ENCODE measurements at regions not wholly inside any gene's neighbourhood (a gene's known extent, or its start where the extent isn't known, plus 50 kb on each side); places are given as distances from the start of the nearest gene placed in this dataset.
A peak's percentile ranks its signal among the peaks of the same experiment; 100 is the strongest.

DNA sequence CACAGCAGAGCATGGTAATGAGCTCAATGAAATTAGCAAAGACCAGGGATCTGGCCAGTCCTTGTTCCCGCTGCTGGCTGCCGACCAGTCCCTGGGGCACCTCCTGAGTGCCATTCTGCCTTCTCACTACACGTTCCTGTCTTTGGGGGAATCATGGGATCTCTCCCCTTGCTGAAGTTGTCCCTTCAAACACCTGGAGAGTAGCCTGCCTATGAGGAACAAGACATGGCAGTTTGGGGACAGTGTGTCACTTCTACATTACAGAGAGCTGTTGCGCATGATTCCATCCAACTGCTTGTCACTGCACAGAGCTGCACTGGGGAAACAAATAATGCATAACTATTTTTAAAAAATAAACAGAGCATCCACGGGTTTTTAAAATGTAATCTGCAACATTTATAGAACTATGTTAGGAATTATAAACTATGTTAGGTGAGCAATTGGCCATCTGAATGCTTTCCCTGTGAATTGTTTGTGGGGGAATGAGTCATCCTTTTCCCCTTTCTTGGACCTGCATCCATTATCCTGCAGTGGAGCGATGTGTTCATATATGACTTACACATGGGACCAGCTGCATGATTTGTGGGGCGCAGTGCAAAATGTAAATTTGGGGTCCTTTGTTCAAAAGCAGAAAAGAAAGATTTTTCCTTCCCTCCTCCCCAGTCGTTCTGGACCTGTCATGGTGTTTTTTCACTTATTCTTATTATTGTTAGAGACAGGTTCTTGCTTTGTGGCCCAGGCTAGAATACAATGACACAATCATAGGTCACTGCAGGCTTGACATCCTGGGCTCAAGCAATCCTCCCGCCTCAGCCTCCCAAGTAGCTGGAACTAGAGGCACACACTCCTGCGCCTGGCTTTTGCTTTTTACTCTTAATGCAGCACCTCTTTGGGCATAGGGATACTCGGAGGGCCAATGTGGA, 115.0 kb upstream of the TBL1X start:
- Histone ChIP-seq H3K36me3 (no peaks in the 10 kb centered on the region), H4K20me1 (no peaks in the 10 kb centered on the region), H3K4me3 (no peak overlapping the region), H3K27me3 (no peaks in the 10 kb centered on the region), H3K4me2 (no peak overlapping the region), H3K9me3 (peaks cover 8% of the 10 kb centered on the region; the same call in 1 of the 2 replicates), H3K9ac (no peak overlapping the region), H3K27ac (no peak overlapping the region), H3K4me1 (peaks cover 24% of the 10 kb centered on the region)
- no peak for TF ChIP-seq Cebpa-rat (IDR thresholded peaks at IDR 0.05)

DNA sequence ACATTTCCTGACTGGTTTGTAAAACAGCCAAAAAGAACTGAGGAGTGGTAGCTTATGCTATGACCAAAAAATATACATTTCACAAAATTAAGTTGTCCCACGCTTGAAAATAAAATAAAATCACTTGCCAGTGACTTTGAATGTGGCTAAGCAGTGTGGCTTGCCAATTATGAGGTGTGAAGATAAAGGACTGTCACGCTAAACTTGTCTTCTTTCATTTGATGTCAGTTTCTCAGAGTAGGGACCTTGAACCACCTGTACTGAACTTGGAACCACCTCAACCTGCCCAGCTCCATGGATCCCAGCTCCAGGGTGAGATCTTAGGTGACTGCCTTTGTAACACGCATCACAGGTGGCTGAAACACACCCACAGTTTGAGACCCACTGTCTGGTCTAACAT, 113.7 kb upstream of the TBL1X start:
- Histone ChIP-seq H3K9ac (no peak overlapping the region), H3K9me3 (peaks cover 10% of the 10 kb centered on the region), H3K27ac (no peak overlapping the region), H3K4me2 (no peak overlapping the region), H3K27me3 (no peaks in the 10 kb centered on the region), H4K20me1 (no peaks in the 10 kb centered on the region), H3K36me3 (no peaks in the 10 kb centered on the region), H3K4me3 (no peak overlapping the region), H3K4me1 (peaks cover 20% of the 10 kb centered on the region)
- TF ChIP-seq Cebpa-rat (IDR thresholded peaks at IDR 0.05) = no peak

DNA sequence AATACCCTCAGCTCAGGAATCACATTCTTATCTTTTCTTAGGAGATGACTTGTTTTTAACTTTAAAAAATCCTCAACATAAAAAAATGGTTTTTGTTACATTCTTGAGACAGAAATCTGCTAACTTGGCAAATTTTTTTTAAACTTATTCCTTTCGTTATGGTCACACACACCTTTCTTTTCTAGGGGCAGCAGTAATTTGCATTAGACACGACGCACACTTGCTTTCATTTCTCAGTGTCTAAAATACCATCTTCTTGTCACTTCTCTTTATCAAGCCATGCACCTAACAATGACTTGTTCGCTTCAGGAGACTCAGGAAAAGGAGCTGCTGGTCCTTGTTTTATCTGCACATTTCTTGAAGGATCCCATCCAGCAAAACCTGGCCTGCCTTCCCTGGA, 112.6 kb upstream of the TBL1X start:
- Histone ChIP-seq H3K9me3 (peaks cover 10% of the 10 kb centered on the region), H3K27ac (no peak overlapping the region), H3K4me2 (peak overlapping the region; percentile 70), H3K9ac (no peak overlapping the region), H4K20me1 (no peaks in the 10 kb centered on the region), H3K27me3 (no peaks in the 10 kb centered on the region), H3K36me3 (no peaks in the 10 kb centered on the region), H3K4me1 (peaks cover 20% of the 10 kb centered on the region), H3K4me3 (no peak overlapping the region)
- TF ChIP-seq Cebpa-rat (IDR thresholded peaks at IDR 0.05) = no peak

DNA sequence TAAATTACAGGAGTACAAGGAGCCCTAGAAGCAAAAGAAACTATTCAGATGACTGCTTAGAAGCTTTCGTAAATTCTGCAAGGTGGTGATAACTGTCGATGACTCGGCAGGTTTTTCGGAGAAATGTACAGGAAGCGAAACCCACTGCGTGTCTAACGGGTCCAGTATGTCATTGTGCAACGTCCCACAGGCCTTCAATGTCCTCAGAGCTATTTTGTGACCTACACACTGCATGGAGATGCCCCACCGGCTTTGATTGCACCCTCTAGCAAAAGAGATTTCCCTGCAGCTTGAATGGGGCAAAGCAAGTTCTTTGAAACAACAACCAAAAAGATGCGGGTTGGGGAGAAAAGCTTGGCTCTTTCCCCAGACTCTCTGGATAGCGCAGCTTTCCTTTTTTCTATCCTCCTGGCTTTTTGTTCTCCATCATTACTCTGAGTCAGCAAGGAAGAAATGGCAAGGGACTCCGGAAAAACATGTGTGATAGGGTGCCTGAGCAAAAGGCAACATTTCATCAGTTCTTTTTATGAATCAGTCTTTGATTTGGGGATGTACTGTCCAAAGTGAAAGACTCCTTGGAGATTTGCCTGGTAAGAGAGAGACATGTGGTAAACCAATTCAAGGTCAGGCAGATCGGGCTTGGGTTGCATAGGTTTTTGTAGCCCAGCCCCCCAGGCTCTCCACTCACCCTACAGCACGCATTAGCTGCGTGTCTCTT, 112.0 kb upstream of the TBL1X start:
- no peaks in the 10 kb centered on the region for H4K20me1 ChIP-seq
- no peaks in the 10 kb centered on the region for H3K27me3 ChIP-seq
- H3K36me3 ChIP-seq = no peaks in the 10 kb centered on the region
- no peak overlapping the region for H3K9ac ChIP-seq
- no peak overlapping the region for H3K27ac ChIP-seq
- H3K4me2 ChIP-seq = peak overlapping the region; percentile 70
- H3K4me3 ChIP-seq = no peak overlapping the region
- peaks cover 10% of the 10 kb centered on the region; the same call in 1 of the 2 replicates for H3K9me3 ChIP-seq
- TF ChIP-seq Cebpa-rat (IDR thresholded peaks at IDR 0.05) = peak; percentile 45; the same call in 1 of the 2 replicates
- H3K4me1 ChIP-seq = peaks cover 20% of the 10 kb centered on the region

DNA sequence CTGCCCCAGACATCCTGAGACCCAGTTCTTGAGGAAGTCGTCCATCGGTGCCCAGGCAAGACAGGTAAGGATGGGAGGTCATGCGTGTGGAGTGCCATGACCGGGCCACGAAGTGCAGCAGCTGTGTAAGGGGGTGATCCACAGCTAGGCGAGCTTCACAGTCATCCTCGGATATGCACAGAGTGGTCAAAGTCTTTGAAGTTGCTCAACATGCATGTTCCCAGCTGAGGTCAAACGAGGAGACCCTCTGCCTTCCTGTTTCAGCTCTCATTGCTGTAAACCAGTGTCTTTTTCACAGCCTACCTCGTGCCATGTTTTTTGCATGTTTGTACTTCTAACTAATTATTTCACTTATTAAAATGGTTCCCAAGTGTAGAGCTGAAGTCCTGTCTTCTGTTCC, 109.9 kb upstream of the TBL1X start:
- no peaks in the 10 kb centered on the region for H3K27me3 ChIP-seq
- no peaks in the 10 kb centered on the region for H4K20me1 ChIP-seq
- no peak for TF ChIP-seq Cebpa-rat (IDR thresholded peaks at IDR 0.05)
- no peak overlapping the region for H3K27ac ChIP-seq
- H3K36me3 ChIP-seq = no peaks in the 10 kb centered on the region
- H3K4me1 ChIP-seq = peaks cover 20% of the 10 kb centered on the region
- peaks cover 10% of the 10 kb centered on the region; the same call in 1 of the 2 replicates for H3K9me3 ChIP-seq
- no peak overlapping the region; the same call in 1 of the 2 replicates for H3K4me2 ChIP-seq
- H3K9ac ChIP-seq = no peak overlapping the region
- H3K4me3 ChIP-seq = no peak overlapping the region

GRCh38 chrX:9355739-9356138, 109.1 kb upstream of the TBL1X start:
- peaks cover 10% of the 10 kb centered on the region; the same call in 1 of the 2 replicates for H3K9me3 ChIP-seq

GRCh38 chrX:9356846-9357245, 108.0 kb upstream of the TBL1X start:
- Histone ChIP-seq H4K20me1 (no peaks in the 10 kb centered on the region), H3K4me1 (peaks cover 17% of the 10 kb centered on the region), H3K9me3 (peaks cover 10% of the 10 kb centered on the region; the same call in 1 of the 2 replicates), H3K4me2 (no peak overlapping the region), H3K9ac (no peak overlapping the region), H3K27ac (no peak overlapping the region), H3K27me3 (no peaks in the 10 kb centered on the region), H3K36me3 (no peaks in the 10 kb centered on the region), H3K4me3 (no peak overlapping the region)
- TF ChIP-seq Cebpa-rat (IDR thresholded peaks at IDR 0.05) = no peak

More at GRCh38 chrX:9355739-9356138, 109.1 kb upstream of the TBL1X start:
- Histone ChIP-seq H3K36me3 (no peaks in the 10 kb centered on the region), H3K27ac (no peak overlapping the region), H3K4me3 (no peak overlapping the region), H3K4me1 (peaks cover 20% of the 10 kb centered on the region), H4K20me1 (no peaks in the 10 kb centered on the region), H3K9ac (no peak overlapping the region), H3K27me3 (no peaks in the 10 kb centered on the region), H3K4me2 (no peak overlapping the region)
- TF ChIP-seq Cebpa-rat (IDR thresholded peaks at IDR 0.05) = no peak

DNA sequence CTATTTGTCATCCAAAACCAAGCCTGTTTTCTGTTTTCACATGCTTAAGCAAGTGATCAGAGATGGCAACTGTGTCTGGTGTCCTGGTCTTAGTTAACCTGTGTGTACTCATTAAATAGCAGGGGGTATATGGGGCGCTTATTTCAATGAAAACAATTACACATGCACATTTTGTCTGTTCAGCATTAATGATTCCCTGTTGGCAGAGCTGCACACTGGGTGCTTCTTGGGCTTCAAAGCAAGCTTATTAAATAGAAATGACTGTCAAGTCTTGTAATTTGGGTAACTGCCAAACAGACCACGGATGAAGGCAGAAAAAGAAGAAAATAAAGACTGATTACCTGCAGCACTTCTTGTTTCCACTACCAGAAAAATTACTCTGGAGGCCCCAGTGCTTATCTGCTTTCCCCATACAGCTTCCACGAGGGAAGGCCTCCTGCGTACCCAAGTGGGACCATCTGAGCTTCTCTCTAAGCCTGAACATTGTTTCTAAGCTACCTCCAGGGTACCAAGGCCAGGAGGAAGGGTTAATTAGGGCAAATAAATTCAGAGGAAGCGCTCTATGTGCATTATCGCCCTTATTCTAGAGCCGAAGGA, 107.2 kb upstream of the TBL1X start:
- H3K9me3 ChIP-seq = peaks cover 10% of the 10 kb centered on the region; the same call in 1 of the 2 replicates
- H3K27ac ChIP-seq = no peak overlapping the region
- no peaks in the 10 kb centered on the region for H4K20me1 ChIP-seq
- no peak for TF ChIP-seq Cebpa-rat (IDR thresholded peaks at IDR 0.05)
- no peak overlapping the region for H3K9ac ChIP-seq
- no peak overlapping the region for H3K4me3 ChIP-seq
- peaks cover 9% of the 10 kb centered on the region for H3K4me1 ChIP-seq
- no peaks in the 10 kb centered on the region for H3K27me3 ChIP-seq
- H3K4me2 ChIP-seq = no peak overlapping the region
- no peaks in the 10 kb centered on the region for H3K36me3 ChIP-seq

GRCh38 chrX:9362363-9362928, 102.4 kb upstream of the TBL1X start:
- no peak overlapping the region for H3K27ac ChIP-seq
- no peaks in the 10 kb centered on the region for H3K4me1 ChIP-seq
- H3K4me2 ChIP-seq = no peak overlapping the region
- H3K9ac ChIP-seq = no peak overlapping the region
- H4K20me1 ChIP-seq = no peaks in the 10 kb centered on the region
- H3K4me3 ChIP-seq = no peak overlapping the region
- no peak for TF ChIP-seq Cebpa-rat (IDR thresholded peaks at IDR 0.05)
- H3K9me3 ChIP-seq = no peaks in the 10 kb centered on the region
- no peaks in the 10 kb centered on the region for H3K27me3 ChIP-seq
- H3K36me3 ChIP-seq = no peaks in the 10 kb centered on the region
